Effector CD8-positive, alpha-beta T cell (primary cell): ENCODE measurements at regions not wholly inside any gene's neighbourhood (a gene's known extent, or its start where the extent isn't known, plus 50 kb on each side); places are given as distances from the start of the nearest gene placed in this dataset.

ENCODE experiments used
- DNase-seq: peaks from one replicate; lab custom pipeline; 2025; lab: John Stamatoyannopoulos, UW

GRCh38 chr10:47077941-47078340 is 166.7 kb downstream of the PTPN20 start:
- no peak for DNase-seq

DNA sequence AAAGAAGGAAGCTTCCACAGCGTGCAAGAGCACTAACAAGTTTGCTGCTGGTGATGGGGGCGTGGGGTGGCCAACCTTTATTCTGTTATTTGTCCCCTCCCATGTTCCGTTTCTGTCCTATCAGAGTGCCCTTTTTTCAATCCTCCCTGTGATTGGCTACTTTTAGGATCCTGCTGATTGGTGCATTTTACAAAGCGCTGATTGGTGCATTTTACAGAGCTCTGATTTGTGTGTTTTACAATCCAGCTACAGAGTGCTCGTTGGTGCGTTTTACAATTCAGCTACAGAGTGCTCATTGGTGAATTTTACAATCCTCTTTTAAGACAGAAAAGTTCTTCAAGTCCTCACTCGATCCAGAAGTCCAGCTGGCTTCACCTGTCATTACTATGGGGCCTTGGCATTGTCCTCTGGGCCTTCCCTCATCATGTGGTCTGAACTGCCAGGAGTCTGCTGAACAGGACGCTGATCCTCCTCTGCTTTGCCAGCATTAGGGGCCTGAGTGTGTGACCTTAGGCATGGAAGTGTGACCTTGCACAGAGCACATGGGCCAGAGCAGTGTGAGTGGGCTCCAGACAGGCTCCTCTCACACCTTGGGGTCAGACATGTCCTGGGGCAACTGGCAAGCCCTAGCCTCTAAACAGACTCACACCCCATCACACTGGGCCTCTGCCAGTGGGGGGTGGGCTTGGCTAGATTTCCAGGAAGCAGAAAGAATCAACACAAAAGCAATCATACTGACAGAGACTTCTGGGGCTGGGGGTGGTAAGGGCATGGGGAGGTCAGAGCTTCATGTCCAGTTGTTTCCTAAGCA is 167.4 kb downstream of the PTPN20 start:
- DNase-seq = no peak

DNA sequence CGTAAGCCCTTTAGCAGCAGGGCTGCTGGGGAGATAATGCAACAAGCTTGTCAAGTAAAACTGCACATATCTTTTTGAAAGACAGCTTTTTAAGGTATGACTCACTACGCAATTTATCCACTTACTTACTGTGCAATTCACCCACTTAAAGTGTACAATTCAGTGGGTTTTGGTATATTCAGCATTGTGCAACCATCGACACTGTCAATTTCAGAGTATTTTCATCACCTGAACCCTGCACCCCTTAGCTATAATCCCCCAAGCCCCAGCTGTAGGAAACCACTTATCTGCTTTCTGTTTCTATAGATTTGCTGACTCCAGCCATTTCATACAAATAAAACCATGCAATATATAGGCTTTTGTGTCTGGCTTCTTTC is 168.0 kb downstream of the PTPN20 start:
- no peak for DNase-seq

- DNase-seq = peak; percentile 3
Measured at GRCh38 chr10:47081264-47081663, 170.0 kb downstream of the PTPN20 start.

DNA sequence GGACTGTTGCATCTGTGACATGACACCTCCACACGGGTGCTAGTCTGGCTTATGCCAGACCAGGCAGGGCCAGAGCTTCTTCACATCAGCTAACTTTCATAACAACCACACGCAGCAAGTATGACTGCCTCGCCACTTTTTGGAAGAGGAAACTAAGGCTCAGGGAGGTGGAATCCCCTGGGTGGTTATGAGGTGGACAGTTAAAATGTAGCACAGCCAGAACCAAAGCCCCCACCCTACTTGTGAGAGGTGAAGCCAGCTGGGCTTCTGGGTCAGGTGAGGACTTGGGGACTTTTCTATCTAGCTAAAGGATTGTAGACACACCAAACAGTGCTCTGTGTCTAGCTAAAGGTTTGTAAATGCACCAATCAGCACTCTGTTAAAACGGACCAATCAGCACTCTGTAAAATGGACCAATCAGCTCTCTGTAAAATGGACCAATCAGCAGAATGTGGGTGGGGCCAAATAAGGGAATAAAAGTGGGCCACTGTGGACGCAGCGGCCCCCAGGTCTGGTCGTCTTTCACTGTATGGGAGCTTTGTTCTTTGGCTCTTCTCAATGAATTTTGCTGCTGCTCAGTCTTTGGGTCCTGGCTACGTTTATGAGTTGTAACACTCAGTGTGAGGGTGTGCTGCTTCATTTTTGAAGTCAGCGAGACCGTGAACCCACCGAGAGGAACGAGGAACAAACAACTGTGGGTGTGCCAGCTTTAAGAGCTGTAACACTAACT is 171.0 kb downstream of the PTPN20 start:
- no peak for DNase-seq

DNA sequence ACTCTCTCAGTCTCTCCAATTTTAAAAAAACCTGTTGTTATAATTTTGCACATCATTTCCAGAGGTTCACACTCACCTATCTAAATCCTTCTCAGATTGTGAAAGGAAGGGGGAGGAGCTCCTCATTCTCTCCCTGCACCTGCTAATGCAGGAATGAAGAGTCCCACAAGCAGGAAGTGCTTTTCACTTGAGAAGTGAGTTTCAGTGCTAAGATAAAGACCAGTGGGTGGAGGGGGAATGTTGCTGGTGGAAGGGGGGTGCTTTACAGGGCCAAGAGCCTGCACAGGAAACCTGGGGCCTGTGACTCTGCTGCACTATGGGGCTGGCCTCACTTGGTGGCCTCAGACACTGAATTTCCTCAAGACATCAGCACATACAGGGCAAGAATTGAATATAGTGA is 176.4 kb downstream of the PTPN20 start:
- DNase-seq = no peak

DNA sequence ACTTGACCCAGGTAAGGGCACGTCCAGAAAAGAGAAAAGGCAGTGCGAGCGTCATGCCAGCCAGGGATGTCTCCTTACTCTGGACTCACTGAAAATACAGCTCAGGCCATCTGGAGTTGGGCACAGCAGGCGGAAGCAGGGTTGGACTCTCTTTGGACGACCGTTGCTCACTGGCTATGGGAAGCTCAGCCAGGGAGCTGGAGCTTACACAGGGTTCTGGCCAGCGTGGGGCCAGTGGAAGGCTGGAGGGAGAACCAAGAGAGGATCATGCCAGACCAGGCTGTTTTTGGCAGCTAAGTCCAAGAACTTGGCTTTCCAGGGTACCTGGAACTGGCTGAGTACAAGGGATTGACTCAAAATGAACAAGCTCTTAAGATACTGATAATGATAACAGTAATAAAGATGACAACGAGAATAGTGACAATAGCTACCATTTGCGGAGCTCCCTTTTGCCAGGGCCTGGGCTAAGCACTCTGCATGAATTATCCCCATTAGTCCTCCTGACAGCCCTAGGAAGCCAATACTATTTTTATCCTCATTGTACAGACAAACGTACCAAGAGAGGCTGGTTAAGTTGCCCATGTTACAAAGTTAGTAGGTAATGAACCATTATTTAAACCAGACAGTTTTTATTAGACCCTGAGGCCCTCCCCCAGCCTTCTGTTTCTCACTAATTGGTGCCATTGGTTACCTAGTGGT is 177.6 kb downstream of the PTPN20 start:
- no peak for DNase-seq

- DNase-seq = no peak
Measured at GRCh38 chr10:47090042-47090441, 178.8 kb downstream of the PTPN20 start.

GRCh38 chr10:47090903-47091302 is 179.7 kb downstream of the PTPN20 start:
- DNase-seq = no peak

DNA sequence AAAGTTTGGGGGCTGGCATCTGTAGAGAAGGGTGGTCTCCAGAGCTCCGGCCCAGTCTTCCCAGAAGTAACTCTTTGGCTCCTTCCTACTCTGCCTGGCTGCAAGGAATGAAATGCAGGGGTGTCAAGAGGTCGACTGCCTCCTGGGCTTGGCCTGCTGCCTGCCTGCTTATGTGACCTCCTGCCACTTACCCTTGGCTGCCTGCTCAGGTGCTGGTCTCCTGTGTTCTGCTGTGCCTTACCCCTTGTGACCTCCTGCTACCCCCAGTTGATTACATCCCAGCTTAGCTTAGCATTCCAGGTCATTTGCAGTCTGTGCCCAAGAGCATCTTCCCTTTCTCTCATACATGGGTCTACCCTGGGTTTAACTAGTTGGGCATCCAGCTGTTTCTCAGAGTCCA is 180.2 kb downstream of the PTPN20 start:
- no peak for DNase-seq

DNA sequence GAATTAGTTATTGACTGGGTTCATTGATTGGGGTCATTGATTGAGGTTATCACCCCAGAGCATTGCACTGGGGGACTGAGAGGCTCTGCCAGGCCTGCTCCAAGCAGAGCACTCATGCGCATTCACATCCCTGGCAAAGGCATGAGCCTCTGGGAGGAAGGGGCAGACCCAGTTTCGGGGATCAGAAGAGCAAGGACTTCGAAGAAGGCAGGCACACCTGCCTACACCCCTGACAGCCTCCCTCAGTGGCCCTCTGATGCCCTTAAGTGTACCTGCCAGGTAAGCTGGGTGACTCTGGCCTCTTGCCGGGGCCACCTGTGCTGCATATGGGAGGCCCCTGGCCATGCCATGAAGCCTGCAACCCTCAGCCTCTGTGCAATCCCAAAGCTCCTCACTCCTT is 181.1 kb downstream of the PTPN20 start:
- no peak for DNase-seq

GRCh38 chr10:47092831-47093230 is 181.6 kb downstream of the PTPN20 start:
- no peak for DNase-seq

GRCh38 chr10:47094126-47094525 is 182.9 kb downstream of the PTPN20 start:
- no peak for DNase-seq

DNA sequence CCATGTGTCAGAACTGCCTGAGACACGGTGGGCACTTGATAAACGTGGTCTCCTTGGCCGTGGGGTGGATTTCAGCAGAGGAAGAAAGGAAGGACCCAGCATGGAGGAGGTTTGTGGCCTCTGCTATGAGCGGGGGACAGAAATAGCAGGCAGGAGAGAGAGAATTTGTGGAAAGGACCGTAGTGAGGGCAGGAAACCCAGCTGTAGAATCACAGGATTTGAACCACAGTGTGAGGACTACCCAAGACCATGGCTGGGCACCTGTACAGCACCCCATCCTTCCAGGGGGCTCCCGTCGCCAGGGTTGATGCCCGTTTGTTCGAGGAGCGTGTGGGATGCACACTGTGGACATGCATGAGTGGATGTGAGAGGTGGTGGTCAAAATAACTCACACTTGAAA is 183.4 kb downstream of the PTPN20 start:
- no peak for DNase-seq

- DNase-seq = no peak
Measured at GRCh38 chr10:47095211-47095610, 184.0 kb downstream of the PTPN20 start.

DNA sequence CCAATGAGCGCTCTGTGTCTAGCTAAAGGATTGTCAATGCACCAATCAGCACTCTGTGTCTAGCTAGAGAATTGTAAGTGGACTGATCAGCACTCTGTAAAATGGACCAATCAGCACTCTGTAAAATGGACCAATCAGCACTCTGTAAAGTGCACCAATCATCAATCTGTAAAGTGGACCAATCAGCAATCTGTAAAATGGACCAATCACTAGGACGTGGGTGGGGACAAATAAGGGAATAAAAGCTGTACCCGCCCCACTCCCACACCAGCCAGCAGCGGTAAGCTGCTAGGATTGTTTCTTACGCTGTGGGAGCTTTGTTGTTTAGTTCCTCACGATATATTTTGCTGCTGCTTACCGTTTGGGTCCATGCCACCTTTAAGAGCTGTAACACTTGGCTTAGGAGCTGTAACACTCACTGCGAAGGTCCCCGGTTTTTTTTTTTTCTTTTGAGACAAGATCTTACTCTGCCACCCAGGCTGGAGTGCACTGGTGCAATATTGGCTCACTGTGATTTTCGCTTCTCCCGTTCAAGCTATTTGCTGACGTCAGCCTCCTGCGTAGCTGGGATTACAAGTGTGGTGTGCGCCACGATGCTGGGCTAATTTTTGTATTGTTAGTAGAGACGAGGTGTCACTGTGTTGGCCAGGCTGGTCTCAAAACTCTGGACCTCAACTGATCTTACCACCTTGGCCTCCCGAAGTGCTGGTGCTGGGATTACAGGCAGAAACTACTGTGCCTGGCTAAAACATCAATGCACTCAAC is 184.8 kb downstream of the PTPN20 start:
- DNase-seq = no peak

- no peak for DNase-seq
Measured at GRCh38 chr10:47098238-47098637, 187.0 kb downstream of the PTPN20 start.

DNA sequence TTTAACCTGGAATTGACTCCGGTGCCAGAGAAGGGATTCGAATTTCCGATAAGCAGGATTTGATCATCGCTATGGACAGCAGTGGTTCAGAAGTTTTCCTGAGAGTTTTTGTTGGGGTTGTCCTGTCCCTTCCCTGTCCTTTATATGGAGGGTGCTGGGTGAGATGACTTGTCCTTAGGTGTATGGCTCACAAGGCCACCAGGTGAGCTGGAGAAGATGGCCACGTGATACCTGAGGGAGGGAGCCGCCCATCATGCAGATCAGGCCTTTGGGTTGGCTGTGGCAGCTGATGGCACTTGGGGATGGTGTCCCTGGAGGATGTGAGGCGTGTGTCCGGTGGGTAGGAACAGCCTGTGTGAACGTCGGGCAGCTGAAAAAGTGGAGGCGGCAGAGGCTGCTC is 187.7 kb downstream of the PTPN20 start:
- no peak for DNase-seq

GRCh38 chr10:47099474-47099873 is 188.2 kb downstream of the PTPN20 start:
- no peak for DNase-seq

- no peak for DNase-seq
Measured at GRCh38 chr10:47101196-47101595, 190.0 kb downstream of the PTPN20 start.

DNA sequence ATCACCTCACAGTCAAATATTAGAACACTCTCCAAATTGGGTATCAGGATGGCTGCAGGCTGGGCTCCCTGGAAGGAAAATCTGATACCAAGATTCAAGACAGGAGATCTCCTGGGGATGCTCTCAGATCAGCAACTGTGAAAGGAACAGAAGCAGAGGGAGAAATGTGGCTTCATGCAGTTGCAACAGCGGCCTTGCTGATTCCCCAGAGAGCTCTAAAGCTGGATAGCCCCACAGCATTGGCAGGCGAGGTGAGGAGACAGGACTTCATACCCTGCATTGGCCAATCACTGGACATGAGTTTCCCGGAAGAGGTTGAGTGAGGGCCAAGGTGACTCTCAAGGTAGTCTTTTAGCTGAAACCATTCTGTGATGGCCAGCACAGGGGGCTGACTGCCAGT is 190.6 kb downstream of the PTPN20 start:
- no peak for DNase-seq

DNA sequence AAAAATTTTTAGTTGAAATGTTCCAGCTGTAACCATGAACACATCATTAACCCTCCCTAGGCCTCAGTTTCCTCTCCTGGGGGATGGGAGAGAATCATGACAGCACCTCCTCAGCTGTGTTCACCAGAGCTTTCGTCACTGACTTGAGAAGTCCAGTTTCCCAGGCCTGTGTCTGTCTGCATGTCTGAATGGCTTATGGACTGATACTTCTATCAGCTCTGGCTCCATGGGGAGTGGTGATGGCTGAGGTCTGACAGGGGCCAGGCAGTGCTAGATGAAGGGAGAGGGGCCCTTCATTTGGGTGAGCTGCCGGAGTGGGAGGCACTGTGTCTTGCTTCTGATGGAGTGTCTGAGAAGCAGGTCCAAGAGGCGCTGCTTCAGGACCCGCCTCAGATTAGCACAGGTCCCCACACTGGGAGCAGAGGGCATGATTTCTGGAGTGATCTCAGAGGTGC is 192.9 kb downstream of the PTPN20 start:
- no peak for DNase-seq
